Mesenteric fat pad (tissue), 1 donor: ENCODE measurements at regions not wholly inside any gene's neighbourhood (a gene's known extent, or its start where the extent isn't known, plus 50 kb on each side); places are given as distances from the start of the nearest gene placed in this dataset.
"Not testable (repeated sequence)": the region's sequence is repeated elsewhere in the genome, so short reads cannot be mapped to it uniquely, and the experiment has no call there.

Experiments
- DNase-seq: peaks from one replicate; pipeline ENCODE4 v3.0.0-alpha.2; 2020; ENCODE audit warnings: low spot score
- donor health status: DM: yes; HTN: yes; CAD: no.

DNA sequence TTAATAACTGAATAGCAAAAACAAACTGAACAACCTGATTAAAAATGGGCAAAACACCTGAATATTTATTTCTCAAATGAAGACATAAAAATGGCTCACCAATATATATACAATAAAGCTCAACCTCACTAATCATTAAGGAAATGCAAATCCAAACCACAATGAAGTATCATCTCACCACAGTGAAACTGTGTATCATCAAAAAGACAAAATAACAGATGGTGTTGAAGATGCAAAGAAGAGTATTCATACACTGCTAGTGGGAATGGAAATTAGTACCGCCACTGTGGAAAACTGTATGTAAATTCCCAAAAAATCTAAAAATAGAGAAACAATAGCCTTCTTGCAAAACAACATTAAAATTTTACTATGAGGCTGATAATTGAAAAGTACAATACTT, 1660.1 kb upstream of the B3GALT2 start:
- no peak for DNase-seq

- no peak for DNase-seq
Measured at GRCh38 chr1:194843077-194843476, 1656.7 kb upstream of the B3GALT2 start.

DNA sequence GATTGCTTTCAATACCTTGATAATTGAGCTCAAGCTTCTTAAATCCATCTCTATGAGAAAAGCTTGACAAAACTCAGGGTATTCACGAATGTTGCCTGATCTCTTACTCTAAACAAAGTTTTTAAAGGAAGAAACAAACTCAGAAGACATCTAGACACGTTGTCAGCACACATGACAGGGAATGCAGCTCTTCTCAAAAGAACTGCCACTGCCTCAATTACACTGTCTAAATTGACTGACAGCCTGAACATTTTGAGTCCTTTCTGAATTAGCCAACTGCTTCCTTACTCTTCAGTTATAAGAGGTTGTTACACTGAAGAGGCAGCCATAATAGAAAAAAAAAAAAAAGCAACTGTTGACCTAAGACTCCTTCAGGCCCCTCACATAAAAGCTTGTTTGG, 1646.7 kb upstream of the B3GALT2 start:
- DNase-seq = no peak

DNA sequence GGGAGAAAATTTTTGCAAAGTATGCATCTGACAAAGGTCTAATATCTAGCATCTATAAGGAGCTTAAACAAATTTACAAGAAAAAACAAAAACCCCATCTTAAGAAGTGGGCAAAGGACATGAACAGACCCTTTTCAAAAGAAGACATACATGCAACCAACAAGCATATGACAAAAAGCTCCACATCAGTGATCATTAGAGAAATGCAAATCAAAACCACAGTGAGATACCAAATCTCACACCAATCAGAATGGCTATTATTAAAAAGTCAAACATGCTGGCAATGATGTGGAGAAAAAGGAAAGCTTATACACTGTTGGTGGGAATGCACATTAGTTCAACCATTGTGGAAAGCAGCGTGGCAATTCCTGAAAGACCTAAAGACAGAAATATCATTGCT, 1645.2 kb upstream of the B3GALT2 start:
- not testable (repeated sequence) for DNase-seq

- no peak for DNase-seq
Measured at GRCh38 chr1:194830387-194830786, 1644.0 kb upstream of the B3GALT2 start.

GRCh38 chr1:194829492-194829891, 1643.1 kb upstream of the B3GALT2 start:
- no peak for DNase-seq

DNA sequence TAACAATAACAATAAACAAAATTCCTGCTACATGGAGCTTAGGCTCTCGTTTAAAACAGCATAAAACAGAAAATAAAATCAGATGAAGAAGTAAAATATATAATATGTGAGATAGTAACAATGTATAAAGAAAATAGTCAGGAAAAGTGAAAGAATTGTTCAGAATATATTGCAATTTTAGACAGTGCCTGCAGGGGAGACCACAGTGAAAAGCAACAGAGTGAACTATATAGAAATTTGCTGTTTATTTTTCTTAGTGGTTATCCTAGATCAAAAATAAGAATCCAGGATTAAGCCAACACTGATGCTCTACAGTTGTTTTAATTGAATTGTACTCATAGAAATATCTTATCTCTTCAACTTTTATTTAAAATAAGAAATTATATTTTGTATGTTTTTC, 1639.0 kb upstream of the B3GALT2 start:
- no peak for DNase-seq

- no peak for DNase-seq
Measured at GRCh38 chr1:194821091-194821490, 1634.7 kb upstream of the B3GALT2 start.

DNA sequence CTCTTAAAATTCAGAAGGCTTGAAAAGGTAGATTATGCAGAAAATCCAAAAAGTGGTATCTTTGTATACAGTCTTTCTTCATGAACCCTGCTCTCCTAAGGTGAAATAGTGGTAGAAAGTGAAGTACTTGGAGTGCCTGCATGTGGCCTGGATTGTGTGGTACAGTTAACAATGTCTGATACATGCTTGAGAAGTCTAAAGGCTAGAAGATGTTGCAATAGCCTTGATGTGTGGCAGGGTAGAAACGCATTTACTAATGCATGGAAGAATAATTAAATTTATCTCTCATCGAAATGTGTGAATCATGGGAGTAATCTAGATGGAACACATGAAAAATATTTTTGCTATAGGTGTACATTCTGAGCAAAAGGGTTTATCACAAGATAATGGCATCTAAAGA, 1632.3 kb upstream of the B3GALT2 start:
- DNase-seq = no peak

- no peak for DNase-seq
Measured at GRCh38 chr1:194816859-194817258, 1630.4 kb upstream of the B3GALT2 start.

DNA sequence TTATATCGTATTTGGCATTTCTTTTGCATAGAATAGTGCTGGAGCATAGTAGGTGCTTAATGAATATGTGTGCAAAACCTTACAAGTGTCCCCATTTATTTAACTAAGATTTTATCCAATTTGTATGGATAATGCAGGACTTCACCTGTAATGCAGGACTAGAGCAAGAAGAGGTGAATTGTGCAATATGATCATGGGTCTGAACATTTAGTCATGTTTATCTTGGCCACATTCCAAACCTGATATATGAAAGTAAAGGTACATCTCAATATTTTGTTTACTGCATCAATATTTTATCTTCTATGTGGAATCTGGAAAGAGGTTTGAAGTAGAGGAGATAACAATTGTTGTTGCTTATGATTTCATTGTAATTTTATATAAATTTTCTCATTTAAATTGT, 1626.7 kb upstream of the B3GALT2 start:
- DNase-seq = no peak

- no peak for DNase-seq
Measured at GRCh38 chr1:194809665-194810064, 1623.3 kb upstream of the B3GALT2 start.

DNA sequence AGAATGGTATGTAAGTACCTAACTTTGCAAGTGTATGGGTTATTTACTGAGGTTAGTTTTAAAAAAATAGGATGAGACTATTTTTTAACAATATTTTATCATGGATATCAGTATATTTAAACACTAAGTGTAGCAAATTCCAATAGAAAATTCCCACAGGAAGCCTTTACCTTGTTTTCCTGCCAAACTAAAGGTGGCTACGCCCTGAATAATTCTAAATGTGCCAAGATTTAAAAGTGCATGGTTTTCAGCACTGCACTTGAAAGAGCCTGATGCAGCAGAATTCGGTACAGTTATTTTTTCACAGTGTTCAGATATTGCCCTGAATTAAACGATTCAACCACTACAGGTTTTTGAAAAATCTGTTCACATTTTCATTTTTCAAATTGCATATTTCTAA, 1622.8 kb upstream of the B3GALT2 start:
- DNase-seq = no peak

DNA sequence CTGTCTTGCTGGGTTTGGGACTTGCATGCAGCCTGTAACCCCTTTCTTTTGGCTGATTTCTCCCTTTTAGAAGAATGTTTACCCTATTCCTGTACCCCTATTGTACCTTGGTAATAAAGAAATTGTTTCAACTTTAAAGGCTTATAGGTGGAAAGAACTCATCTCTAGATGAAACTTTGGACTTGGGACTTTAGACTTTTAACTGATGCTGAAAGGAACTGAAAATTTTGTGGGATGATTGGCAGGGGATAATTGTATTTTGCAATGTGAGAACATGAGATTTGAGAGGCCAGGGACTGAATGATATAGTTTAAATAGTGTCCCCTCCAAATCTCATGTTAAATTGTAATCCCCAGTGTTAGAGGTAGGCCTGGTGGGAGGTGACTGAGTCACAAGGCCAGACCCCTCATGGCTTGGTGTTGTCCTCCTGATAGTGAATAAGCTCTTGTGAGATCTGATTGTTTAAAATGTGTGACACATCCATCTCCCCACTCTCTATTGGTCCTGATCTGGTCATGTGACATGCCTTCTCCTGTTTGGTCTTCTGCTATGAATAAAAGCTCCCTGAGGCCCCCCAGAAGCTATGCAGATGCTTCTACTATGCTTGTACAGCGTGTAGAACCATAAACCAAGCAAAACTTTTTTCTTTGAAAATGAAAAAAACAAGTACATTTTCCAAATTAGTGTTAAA, 1621.3 kb upstream of the B3GALT2 start:
- no peak for DNase-seq

- DNase-seq = no peak
Measured at GRCh38 chr1:194802572-194802971, 1616.2 kb upstream of the B3GALT2 start.

DNA sequence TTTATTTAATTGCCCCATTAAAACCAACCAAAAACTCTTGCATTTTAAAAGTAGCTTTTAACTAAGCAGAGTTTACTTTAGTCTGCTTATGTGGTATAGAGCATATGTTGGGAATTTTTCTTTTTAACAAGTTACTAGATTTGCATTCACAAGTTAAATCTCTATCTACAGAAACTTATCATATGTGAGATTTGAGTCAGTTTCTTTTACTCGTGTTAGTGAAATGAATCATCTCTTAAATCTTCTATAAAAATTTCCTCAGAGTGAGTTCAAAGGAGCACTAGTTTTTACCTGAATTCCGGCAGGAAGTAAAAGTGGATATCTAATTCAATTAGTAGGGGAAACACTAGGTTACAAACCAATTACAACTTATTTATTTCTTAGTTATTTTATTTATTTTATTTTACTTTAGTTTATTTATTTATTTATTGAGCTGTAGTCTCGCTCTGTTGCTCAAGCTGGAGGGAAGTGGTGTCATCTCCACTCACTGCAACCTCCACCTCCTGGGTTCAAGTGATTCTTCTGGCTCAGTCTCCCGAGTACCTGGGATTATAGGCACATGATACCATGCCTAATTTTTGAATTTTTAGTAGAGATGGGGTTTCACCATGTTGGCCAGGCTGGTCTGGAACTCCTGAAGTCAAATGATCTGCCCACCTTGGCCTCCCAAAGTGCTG, 1609.6 kb upstream of the B3GALT2 start:
- DNase-seq = no peak

- no peak for DNase-seq
Measured at GRCh38 chr1:194787001-194787400, 1600.6 kb upstream of the B3GALT2 start.

DNA sequence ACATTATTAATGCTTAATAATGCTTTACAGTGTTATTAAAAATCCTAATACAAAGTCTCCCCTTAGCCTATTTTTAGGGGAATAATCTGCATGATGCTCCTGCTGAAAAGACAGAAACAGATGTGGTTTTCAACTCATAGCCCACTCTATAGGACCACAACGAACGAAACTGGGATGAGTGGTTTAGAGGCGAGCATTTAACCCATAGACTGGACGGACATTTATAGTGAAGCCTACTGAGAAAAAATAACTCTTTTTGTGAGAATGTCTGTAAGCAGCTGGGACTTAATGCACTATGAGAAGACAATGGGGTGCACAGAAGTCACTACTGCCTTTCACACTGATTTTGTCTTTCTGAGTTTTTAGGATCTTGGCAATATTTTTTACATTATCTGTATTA, 1599.6 kb upstream of the B3GALT2 start:
- DNase-seq = no peak

DNA sequence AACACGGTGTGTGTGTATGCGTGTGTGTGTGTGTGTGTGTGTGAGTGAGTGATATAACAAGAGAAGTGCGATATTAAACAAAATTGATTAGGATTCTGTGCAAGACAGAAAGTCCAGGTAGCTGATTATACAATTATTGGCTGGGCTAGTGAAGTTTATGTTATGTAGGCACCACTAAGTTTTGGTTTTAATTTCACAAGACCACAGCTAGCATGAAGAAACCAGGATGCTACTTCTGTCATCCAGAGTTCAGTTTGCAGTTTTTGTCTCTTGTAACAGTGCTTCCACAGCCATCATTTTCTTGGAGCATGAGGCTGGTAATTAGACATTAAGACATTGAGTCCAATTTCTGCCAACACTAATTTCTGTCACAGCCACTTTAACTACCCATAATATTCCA, 1590.2 kb upstream of the B3GALT2 start:
- DNase-seq = no peak

DNA sequence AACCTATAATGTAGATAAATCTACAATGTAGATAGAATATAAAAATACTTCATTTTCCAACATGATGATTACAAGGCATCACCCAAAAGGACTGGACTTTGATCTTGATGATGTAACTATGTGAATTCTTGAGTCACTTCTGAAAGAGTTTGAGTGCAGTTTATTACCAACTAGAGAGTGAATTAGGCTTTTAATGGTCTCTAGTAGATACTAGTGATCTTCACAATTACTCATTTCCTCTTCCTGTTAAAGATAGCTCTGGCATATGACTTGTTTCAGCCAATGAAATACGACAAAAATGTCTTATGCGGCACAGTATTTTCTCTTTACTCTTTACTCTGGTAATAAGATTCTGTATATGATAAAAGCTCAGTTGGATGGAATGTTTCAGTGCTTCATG, 1588.1 kb upstream of the B3GALT2 start:
- DNase-seq = no peak

DNA sequence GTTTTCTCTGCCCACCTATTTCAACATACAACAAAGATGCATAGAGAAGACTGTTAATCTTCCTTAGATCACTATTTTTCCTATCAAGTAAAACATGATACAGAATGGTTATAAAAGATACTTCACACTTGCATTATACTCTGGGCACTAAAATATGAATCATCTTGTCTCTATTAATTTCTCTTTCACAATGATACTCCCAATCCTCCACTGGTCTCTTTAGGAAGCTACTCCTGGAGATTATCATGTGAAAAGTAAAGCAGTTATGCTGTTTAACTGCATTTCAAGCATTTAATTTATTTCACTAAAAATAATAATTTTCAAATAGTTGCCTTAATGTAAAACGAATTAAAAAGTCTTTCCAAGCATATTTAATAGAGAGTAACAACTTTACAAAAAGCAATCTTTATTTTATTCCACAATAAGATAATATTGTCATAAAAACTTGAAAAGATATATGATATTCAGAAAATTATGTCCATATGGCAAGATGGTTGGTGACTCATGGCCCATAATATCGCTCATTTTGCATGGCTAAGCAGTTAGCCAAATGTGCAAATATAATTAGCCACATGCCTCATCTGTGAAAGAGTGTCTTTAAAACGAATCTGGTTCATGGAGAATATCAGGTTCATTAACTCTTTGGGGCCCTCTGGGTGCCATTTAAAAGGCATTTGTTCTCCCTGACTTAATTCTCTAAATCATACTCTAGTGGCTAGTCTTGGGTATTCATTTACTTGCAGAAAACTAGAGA, 1569.0 kb upstream of the B3GALT2 start:
- no peak for DNase-seq

- not testable (repeated sequence) for DNase-seq
Measured at GRCh38 chr1:194738843-194739242, 1552.4 kb upstream of the B3GALT2 start.

DNA sequence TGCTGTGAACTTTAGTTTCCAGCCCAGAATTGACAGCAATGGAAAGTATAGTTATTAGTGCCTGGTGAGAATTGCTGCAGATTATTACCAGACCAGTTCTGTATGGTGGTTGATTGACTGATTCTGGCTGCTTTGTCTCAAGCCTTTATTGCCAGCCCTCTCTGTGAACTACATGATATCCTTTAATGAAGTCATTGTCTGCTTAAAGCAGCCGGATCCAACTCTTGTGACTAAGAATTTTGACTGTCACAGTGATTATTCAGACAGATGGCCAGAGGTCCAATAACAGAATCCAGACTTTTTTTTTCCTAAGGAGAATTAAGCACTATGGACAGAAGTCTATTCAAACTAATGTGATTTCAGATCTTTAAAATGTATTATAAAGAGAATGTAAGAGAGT, 1548.6 kb upstream of the B3GALT2 start:
- DNase-seq = no peak
